Activated effector memory CD4-positive, alpha-beta T cell treated with anti-CD3 and anti-CD28 coated beads, Interleukin-2, amount 50 U/mL, for 16 hours (primary cell): ENCODE measurements at regions not wholly inside any gene's neighbourhood (a gene's known extent, or its start where the extent isn't known, plus 50 kb on each side); places are given as distances from the start of the nearest gene placed in this dataset.

Source experiments
- DNase-seq: peaks from one replicate; pipeline ENCODE4 v3.0.0-alpha.2; 2020

- no peak for DNase-seq
Measured at GRCh38 chr21:15405214-15405613, 324.6 kb upstream of the USP25 start.

DNA sequence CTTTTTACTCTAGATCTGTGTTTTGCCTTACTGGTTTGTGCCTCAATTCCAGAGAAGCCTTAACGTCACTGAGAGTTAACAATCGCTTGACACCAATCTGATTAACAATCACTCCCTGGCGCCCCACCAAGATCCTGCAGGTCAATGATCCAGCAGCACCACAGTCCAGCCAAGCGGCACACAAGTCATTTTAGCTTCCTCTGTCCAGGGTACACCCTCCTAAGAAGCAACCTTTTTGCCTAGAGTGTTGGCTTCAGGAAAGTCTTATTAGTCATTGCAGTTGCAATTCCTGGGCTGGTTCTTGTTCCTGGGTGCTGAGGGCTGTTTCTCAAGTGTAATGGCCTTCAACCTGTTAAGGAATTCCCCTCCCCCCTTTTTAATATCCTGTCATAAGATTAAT, 323.0 kb upstream of the USP25 start:
- no peak for DNase-seq

DNA sequence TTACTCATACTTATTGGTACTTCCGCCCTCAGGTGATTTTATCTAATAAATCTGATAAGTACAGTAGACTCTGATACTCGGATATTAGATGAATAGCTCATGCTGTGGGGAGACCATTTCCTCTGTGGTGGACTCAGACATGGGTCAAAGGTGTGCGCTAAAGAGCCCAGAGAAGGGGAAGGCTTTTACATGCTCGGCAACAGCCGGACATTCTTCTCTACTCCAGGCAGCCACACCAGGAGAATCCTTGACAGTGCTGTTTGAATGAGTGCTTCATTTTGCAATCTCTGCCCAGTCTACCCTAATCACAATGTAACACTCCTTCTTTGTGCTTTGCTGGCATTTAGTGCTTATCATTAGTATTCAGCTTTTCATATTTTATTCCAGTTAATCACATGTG, 322.2 kb upstream of the USP25 start:
- no peak for DNase-seq

- no peak for DNase-seq
Measured at GRCh38 chr21:15408089-15408488, 321.7 kb upstream of the USP25 start.

- no peak for DNase-seq
Measured at GRCh38 chr21:15409031-15409430, 320.8 kb upstream of the USP25 start.

GRCh38 chr21:15410853-15411252, 318.9 kb upstream of the USP25 start:
- no peak for DNase-seq

DNA sequence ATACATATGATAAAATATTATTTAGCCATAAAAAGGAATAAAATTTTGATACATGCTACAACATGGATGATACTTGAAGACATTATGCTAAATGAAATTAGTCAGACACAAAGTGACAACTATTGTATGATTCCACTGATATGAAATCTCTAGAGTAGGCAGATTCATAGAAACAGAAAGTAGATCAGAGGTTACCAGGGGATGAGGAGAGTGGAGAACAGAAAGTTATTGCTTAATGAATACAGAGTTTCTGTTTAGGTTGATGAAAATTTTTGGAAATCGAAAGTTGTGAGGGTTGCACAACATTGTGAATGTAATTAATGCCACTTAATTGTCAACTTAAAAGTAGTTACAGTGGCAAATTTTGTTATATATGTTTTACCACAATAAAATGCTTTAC, 315.7 kb upstream of the USP25 start:
- DNase-seq, result no peak

GRCh38 chr21:15415541-15416261, 314.1 kb upstream of the USP25 start:
- no peak for DNase-seq

DNA sequence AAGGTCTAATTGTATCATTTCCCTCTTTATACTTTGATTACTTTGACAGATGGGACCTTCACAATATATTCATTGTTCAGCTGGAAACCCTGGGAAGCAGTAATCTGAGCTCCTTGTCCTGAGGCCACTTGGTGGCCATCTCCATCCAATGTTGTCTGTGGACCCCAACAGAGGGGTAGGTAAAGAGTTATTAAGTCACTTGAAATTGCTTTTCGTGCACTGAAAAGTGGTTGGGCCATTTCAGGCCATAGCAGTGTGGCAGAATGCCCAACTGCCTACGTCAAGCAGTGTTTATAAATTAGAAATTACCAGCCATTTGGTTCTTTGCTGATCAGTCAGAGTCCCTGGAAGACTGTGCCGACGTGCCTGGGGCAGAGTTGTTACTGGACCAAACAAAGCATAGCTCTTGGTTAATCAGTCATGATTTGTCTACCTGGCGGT, 308.3 kb upstream of the USP25 start:
- DNase-seq, result no peak

DNA sequence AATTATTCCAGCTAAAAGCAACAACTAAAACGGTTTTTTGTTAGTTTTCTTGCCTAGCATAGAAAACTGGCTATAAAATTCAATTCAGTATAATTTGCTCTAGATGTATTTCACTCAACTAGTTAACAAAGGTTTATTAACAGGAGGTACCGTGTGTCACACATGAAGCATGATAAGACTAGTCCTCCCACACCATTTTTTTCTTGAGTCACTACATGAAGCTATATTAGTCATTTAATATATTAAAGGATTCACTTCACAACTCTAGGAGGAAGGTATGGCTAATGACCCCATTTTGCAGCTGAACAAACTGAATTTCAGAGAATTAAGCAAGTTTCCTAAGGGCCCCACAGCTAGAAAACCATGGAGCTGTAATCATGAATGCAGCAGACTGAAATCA, 307.8 kb upstream of the USP25 start:
- no peak for DNase-seq

- DNase-seq, result no peak
Measured at GRCh38 chr21:15422783-15423182, 307.0 kb upstream of the USP25 start.

GRCh38 chr21:15423676-15424445, 305.9 kb upstream of the USP25 start:
- no peak for DNase-seq

- DNase-seq, result no peak
Measured at GRCh38 chr21:15425049-15425448, 304.7 kb upstream of the USP25 start.

DNA sequence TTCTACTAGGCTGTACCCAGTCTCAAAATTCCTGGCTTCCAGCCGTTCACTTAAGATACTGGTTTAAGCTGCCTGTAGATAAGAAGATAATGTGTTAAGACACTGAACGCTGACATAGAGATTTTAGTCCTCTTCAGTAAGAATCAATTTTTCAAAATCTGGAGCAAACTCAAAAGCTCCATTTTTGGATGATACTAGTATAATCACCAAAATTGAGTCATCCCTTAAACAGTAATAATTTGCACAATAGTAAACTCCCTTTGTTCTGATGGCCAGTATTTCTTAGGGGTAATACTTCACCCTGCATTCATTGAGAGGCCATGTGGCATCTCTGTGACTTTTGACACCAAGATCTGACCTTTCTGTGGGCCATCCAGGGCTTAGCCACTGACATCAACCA, 299.8 kb upstream of the USP25 start:
- no peak for DNase-seq

GRCh38 chr21:15430577-15430976, 299.2 kb upstream of the USP25 start:
- DNase-seq, result no peak

GRCh38 chr21:15431053-15431452, 298.7 kb upstream of the USP25 start:
- DNase-seq, result no peak

DNA sequence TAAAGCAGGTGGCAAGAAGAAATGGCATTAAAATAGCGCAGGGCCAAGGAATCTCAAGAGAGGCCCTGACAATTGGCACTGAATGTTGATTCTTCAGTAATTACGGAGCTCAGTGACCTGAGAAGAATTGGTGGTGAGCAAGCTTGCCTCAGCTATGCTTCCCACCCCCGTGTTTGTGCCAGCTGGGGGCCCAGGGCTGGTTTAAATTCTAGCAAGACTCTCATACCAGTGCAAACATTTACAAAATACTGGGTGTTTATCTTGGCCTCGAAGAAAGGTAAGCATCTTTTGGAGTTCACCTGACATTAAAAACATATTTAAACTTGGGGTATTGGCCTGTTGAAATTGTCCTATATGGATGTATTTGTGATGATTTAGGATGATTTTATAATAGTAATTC, 296.7 kb upstream of the USP25 start:
- DNase-seq, result no peak

DNA sequence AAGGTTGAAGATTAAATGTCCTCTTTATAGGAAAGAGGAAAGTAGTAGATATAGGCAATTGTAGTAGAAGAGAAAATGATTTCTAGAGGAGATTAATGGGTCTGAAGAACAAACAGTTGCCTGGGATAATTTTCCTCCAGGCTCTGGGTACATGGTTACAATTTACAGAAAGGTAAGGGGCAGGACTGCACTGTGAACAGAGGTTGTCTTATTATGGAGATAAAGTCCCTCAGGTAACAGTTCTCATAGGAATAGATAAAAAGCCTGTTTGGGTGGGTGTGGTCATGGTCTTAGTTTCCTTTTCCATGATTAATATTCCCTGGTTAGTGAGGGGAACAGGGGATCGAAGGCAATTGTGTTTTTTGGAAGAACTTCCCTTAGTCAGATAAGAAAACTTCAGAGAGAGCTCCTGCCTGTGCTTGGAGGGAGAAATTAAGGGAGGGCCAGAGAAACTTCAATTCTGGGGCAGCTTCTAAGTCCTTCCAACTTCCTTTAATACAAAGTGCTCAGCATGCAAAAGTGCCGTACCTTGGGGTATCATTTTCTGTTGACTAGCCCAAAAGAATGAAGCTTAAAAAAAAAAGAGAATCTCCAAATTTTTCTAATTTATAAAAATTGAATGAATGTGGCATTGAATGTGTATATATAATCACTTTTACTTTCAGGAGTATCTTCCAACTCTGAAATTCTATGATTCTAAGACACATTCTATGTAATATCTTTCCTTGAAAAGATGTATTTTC, 295.4 kb upstream of the USP25 start:
- DNase-seq, result no peak

DNA sequence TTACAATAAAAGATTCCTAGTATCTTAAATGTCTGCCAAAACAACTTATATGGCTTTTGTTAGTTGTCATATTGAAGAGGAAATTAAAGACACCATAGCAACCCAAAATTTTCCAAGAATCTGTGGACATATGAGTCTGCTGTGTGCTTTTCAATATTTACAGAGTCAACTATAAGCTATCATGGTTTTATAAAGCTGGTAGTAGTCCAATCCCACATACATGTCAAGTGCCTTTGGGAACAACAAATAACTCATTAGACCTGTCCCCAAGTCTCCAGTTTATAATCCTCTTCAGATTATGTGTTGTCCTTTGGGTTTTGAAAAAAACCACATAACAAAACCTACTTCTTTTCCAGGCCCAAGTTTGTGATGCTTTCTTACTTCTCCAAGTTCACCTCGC, 293.8 kb upstream of the USP25 start:
- no peak for DNase-seq

DNA sequence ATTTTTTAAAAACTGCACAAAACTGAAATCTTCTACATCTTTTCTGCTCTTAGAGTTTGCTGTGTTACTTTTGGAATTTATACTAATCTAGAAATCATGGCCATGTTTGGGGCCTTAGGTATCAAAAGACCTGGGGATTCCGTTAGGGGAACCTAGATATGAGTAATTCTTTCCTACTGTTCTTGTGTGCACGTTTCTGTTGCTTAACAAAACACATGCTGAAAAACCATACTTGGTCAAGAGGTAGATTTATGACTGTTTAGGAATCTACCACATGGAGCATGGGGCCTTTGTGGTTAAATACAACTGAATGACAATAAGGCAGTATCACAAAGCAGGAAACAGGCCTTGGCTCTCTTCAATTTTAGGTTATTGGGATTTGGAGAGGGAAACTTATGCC, 291.9 kb upstream of the USP25 start:
- no peak for DNase-seq

- no peak for DNase-seq
Measured at GRCh38 chr21:15439726-15440125, 290.1 kb upstream of the USP25 start.

DNA sequence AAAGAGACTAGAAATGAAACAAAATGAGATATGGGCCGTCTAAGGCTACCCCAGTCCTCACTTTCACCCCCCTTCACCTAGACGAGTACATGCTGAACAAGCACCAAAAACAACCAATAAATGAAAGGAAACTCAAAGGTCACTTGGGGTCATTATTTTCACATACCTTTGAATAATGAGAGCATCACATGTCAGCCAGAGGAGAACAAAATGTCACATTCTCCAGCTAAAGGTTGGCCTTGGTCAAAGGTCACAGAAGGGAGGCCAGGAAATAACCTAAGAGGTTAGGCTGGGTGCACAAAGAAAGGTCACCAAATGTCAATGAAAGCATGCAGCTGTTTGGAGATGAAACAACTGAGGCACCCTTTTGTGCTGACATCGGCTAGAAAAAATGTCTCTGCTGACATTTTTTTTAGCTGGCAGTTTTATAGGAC, 288.7 kb upstream of the USP25 start:
- no peak for DNase-seq

- no peak for DNase-seq
Measured at GRCh38 chr21:15441992-15442391, 287.8 kb upstream of the USP25 start.
